ENCODE measurements at regions not wholly inside any gene's neighbourhood (a gene's known extent, or its start where the extent isn't known, plus 50 kb on each side); places are given as distances from the start of the nearest gene placed in this dataset.

DNA sequence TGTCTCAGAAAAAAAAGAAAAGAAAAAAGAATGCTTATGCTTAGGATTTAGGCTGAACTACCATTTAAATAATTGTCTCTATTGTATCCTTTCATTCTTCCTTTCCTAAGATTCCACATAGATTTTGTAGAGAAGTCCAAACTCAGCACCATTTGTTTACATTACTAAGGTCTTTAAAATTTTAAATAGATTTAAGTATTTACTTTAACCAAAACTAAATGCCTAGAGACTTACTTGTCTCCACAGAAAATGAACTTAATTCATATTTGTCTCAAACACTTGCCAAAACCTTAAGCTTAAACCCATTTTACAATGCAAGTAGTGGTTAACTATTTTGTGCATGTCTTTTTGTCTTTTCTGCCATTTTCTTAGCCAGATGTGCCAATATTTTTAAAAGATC, 54.1 kb upstream of the ABI1 start:
- no peak overlapping the region for H3K4me2 ChIP-seq (ENCODE audit: low read depth, low read length)
- H3K4me1 ChIP-seq (ENCODE audit: insufficient read depth, low read length), result no peaks in the 10 kb centered on the region
- in situ Hi-C loops (cut with HindIII; ENCODE audit: extremely low pct_ligation_motif_present, low pct_unique_long_range_greater_than_20kb) (no loop called here), intact Hi-C loops (cut with micrococcal nuclease; ENCODE audit: unreplicated experiment) (no loop called here)
- no peak for DNase-seq (ENCODE audit: low spot score)
- no peaks in the 10 kb centered on the region for H3K9me3 ChIP-seq (ENCODE audit: low read length)
- H3K79me2 ChIP-seq (ENCODE audit: insufficient read depth, low read length), result no peaks in the 10 kb centered on the region
- TF ChIP-seq, protein P1, sequence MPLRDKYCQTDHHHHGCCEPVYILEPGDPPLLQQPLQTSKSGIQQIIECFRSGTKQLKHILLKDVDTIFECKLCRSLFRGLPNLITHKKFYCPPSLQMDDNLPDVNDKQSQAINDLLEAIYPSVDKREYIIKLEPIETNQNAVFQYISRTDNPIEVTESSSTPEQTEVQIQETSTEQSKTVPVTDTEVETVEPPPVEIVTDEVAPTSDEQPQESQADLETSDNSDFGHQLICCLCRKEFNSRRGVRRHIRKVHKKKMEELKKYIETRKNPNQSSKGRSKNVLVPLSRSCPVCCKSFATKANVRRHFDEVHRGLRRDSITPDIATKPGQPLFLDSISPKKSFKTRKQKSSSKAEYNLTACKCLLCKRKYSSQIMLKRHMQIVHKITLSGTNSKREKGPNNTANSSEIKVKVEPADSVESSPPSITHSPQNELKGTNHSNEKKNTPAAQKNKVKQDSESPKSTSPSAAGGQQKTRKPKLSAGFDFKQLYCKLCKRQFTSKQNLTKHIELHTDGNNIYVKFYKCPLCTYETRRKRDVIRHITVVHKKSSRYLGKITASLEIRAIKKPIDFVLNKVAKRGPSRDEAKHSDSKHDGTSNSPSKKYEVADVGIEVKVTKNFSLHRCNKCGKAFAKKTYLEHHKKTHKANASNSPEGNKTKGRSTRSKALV (CRISPR knock-in tag; IDR thresholded peaks at IDR 0.05), result no peak
- no peak overlapping the region for H3K9ac ChIP-seq (ENCODE audit: insufficient read depth, low read depth, low read length)
- no peak for FAIRE-seq
- BruUV-seq (replicated peaks), result no TSS peak
- no peaks in the 10 kb centered on the region for H3K36me3 ChIP-seq (replicated peaks in 1 of 2; ENCODE audit: control insufficient read depth in 1 of 2, insufficient read depth in 2 of 2, low read length in 2 of 2)
- no peaks in the 10 kb centered on the region for H3K27me3 ChIP-seq (ENCODE audit: control insufficient read depth in 1 of 2, insufficient read depth in 2 of 2, low read length in 2 of 2)
- no peak overlapping the region for H2AFZ ChIP-seq (ENCODE audit: low read length)
- CTCF ChIA-PET (ENCODE audit: low intra/inter-chr PET ratio, low total read pairs), result no interaction called here
- no peak overlapping the region for H3K4me3 ChIP-seq (replicated peaks in 1 of 3; ENCODE audit: insufficient read depth in 1 of 3, low read depth in 2 of 3, low read length in 3 of 3)
- POLR2A ChIA-PET, result no interaction called here
- ATAC-seq, result no peak
- no peaks in the 10 kb centered on the region for H4K20me1 ChIP-seq (ENCODE audit: insufficient read depth, low read length)
- no peak overlapping the region for H3K27ac ChIP-seq (ENCODE audit: extremely low read length, insufficient read depth, low read length)

DNA sequence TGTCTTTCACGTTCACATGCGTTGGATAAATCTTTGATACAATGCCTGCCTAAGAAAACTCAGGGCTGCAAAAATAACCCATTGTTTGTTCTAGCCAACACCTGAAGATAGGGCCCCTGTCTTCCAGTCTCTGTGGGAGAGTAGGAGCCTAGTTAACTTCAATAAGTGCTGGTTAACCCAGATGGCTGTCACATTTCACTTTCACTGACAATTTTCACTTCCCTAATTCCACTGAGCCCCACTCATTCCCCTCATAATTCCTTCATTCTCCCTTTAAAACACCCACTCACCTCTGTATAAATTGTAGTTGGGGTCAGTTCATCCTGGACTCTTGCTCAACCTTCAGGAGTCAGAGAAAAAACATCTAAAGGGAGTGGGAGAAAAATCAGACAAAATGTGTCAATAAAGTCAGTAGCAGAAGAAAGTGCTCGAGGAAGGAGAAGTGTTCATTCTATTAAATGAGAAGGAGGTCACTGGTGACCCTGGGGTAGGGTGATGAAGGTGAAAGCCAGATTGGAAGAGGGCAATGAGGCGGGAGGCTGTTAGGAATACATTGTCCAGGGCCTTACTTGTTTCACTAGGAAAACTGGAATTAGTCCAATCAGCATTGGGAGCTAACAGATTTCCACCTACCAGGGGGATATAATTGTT, 51.2 kb upstream of the ABI1 start:
- H4K20me1 ChIP-seq (ENCODE audit: insufficient read depth, low read length), result no peaks in the 10 kb centered on the region
- no peak overlapping the region for H3K27ac ChIP-seq (ENCODE audit: extremely low read length, insufficient read depth, low read length)
- DNase-seq (ENCODE audit: low spot score), result no peak
- FAIRE-seq, result no peak
- no peak overlapping the region for H3K4me3 ChIP-seq (replicated peaks in 1 of 3; ENCODE audit: insufficient read depth in 1 of 3, low read depth in 2 of 3, low read length in 3 of 3)
- no peak overlapping the region for H2AFZ ChIP-seq (ENCODE audit: low read length)
- H3K9me3 ChIP-seq (ENCODE audit: low read length), result no peaks in the 10 kb centered on the region
- H3K9ac ChIP-seq (ENCODE audit: insufficient read depth, low read depth, low read length), result no peak overlapping the region
- no peak overlapping the region for H3K4me2 ChIP-seq (ENCODE audit: low read depth, low read length)
- H3K36me3 ChIP-seq (replicated peaks in 1 of 2; ENCODE audit: control insufficient read depth in 1 of 2, insufficient read depth in 2 of 2, low read length in 2 of 2), result no peaks in the 10 kb centered on the region
- intact Hi-C loops (cut with micrococcal nuclease; ENCODE audit: unreplicated experiment) (no loop called here), in situ Hi-C loops (cut with HindIII; ENCODE audit: extremely low pct_ligation_motif_present, low pct_unique_long_range_greater_than_20kb) (no loop called here)
- 24% methylated on average over 4 of the region's 4 CpGs for WGBS (ENCODE audit: low lambda C conversion rate)
- no peak for ATAC-seq
- POLR2A ChIA-PET, result no interaction called here
- H3K79me2 ChIP-seq (ENCODE audit: insufficient read depth, low read length), result no peaks in the 10 kb centered on the region
- CTCF ChIA-PET (ENCODE audit: low intra/inter-chr PET ratio, low total read pairs), result no interaction called here
- BruUV-seq (replicated peaks), result no TSS peak
- no peaks in the 10 kb centered on the region for H3K27me3 ChIP-seq (ENCODE audit: control insufficient read depth in 1 of 2, insufficient read depth in 2 of 2, low read length in 2 of 2)
- H3K4me1 ChIP-seq (ENCODE audit: insufficient read depth, low read length), result no peaks in the 10 kb centered on the region
- no peak for TF ChIP-seq AKAP8 (CRISPR knock-in tag; IDR thresholded peaks at IDR 0.05)
- TF ChIP-seq, protein P2, sequence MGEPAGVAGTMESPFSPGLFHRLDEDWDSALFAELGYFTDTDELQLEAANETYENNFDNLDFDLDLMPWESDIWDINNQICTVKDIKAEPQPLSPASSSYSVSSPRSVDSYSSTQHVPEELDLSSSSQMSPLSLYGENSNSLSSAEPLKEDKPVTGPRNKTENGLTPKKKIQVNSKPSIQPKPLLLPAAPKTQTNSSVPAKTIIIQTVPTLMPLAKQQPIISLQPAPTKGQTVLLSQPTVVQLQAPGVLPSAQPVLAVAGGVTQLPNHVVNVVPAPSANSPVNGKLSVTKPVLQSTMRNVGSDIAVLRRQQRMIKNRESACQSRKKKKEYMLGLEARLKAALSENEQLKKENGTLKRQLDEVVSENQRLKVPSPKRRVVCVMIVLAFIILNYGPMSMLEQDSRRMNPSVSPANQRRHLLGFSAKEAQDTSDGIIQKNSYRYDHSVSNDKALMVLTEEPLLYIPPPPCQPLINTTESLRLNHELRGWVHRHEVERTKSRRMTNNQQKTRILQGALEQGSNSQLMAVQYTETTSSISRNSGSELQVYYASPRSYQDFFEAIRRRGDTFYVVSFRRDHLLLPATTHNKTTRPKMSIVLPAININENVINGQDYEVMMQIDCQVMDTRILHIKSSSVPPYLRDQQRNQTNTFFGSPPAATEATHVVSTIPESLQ (CRISPR knock-in tag; conservative IDR thresholded peaks at IDR 0.05), result no peak
- TF ChIP-seq, protein P3, sequence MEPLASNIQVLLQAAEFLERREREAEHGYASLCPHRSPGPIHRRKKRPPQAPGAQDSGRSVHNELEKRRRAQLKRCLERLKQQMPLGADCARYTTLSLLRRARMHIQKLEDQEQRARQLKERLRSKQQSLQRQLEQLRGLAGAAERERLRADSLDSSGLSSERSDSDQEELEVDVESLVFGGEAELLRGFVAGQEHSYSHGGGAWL (CRISPR knock-in tag; IDR thresholded peaks at IDR 0.05), result no peak
- no peak for TF ChIP-seq PHB2 (IDR thresholded peaks at IDR 0.05; ENCODE audit: partially characterized antibody)
- TF ChIP-seq, protein P4, sequence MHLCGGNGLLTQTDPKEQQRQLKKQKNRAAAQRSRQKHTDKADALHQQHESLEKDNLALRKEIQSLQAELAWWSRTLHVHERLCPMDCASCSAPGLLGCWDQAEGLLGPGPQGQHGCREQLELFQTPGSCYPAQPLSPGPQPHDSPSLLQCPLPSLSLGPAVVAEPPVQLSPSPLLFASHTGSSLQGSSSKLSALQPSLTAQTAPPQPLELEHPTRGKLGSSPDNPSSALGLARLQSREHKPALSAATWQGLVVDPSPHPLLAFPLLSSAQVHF (CRISPR knock-in tag; IDR thresholded peaks at IDR 0.05), result no peak
- no peak for TF ChIP-seq MTA1 (CRISPR knock-in tag; IDR thresholded peaks at IDR 0.05; ENCODE audit: borderline replicate concordance)
- TF ChIP-seq, protein P5, sequence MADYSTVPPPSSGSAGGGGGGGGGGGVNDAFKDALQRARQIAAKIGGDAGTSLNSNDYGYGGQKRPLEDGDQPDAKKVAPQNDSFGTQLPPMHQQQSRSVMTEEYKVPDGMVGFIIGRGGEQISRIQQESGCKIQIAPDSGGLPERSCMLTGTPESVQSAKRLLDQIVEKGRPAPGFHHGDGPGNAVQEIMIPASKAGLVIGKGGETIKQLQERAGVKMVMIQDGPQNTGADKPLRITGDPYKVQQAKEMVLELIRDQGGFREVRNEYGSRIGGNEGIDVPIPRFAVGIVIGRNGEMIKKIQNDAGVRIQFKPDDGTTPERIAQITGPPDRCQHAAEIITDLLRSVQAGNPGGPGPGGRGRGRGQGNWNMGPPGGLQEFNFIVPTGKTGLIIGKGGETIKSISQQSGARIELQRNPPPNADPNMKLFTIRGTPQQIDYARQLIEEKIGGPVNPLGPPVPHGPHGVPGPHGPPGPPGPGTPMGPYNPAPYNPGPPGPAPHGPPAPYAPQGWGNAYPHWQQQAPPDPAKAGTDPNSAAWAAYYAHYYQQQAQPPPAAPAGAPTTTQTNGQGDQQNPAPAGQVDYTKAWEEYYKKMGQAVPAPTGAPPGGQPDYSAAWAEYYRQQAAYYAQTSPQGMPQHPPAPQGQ (CRISPR knock-in tag; IDR thresholded peaks at IDR 0.05; ENCODE audit: borderline replicate concordance), result no peak
- no peak for TF ChIP-seq RORA (CRISPR knock-in tag; IDR thresholded peaks at IDR 0.05)
- TF ChIP-seq JUND (CRISPR knock-in tag; IDR thresholded peaks at IDR 0.05), result no peak
- TF ChIP-seq ZNF75D (CRISPR knock-in tag; IDR thresholded peaks at IDR 0.05; ENCODE audit: borderline replicate concordance), result no peak
- TF ChIP-seq MXD4 (CRISPR knock-in tag; IDR thresholded peaks at IDR 0.05), result no peak
